ENCODE measurements at regions not wholly inside any gene's neighbourhood (a gene's known extent, or its start where the extent isn't known, plus 50 kb on each side); places are given as distances from the start of the nearest gene placed in this dataset.

DNA sequence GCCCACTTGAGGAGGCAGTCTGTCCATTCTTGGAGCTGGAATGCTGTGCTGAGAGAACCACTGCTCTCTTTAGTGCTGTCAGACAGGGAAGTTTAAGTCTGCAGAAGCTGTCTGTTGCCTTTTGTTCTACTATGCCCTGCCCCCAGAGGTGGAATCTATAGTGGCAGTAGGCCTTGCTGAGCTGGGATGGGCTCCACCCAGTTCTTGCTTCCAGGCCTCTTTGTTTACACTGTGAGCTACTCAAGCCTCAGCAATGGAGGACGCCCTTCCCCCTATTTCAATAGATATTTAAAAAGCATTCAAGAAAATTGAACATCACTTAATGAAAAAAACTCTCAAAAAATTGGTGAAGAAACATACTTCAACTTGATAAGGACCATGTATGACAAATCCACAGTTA lies 313.5 kb downstream of the PHKB start:
- Histone ChIP-seq H3K27me3 (ENCODE audit: control insufficient read depth, insufficient read depth, low read length) (no peaks in the 10 kb centered on the region), H3K36me3 (ENCODE audit: control insufficient read depth, insufficient read depth, low read length) (no peaks in the 10 kb centered on the region), H3K4me3 (ENCODE audit: low read depth, low read length) (no peak overlapping the region)
- TF ChIP-seq, protein P1, sequence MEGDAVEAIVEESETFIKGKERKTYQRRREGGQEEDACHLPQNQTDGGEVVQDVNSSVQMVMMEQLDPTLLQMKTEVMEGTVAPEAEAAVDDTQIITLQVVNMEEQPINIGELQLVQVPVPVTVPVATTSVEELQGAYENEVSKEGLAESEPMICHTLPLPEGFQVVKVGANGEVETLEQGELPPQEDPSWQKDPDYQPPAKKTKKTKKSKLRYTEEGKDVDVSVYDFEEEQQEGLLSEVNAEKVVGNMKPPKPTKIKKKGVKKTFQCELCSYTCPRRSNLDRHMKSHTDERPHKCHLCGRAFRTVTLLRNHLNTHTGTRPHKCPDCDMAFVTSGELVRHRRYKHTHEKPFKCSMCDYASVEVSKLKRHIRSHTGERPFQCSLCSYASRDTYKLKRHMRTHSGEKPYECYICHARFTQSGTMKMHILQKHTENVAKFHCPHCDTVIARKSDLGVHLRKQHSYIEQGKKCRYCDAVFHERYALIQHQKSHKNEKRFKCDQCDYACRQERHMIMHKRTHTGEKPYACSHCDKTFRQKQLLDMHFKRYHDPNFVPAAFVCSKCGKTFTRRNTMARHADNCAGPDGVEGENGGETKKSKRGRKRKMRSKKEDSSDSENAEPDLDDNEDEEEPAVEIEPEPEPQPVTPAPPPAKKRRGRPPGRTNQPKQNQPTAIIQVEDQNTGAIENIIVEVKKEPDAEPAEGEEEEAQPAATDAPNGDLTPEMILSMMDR (IDR thresholded peaks at IDR 0.05; ENCODE audit: insufficient read depth, low read length, poor library complexity, severe bottlenecking), result no peak
- no peak for DNase-seq (ENCODE audit: low read depth)

DNA sequence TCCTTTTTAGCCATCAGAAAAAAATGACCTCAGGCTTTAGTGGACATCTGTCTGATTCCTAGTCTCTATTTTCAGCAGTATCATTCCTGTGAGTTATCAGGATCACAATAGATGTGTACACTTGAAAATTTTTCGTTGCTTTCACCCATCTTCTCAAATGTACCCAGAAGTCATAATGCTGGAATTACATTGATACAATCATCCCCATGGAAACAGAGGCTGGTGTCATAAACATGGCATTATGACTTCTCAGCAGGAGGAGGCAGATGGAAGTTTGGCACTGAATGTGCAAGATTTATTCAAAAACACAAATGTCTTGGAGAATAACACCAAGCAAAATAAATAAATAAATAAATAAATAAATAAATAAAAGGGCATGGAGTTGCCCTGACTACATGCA lies 292.5 kb downstream of the PHKB start:
- TF ChIP-seq, protein P1 (IDR thresholded peaks at IDR 0.05; ENCODE audit: insufficient read depth, low read length, poor library complexity, severe bottlenecking), result no peak
- H3K36me3 ChIP-seq (ENCODE audit: control insufficient read depth, insufficient read depth, low read length), result no peaks in the 10 kb centered on the region
- H3K4me3 ChIP-seq (ENCODE audit: low read depth, low read length), result no peak overlapping the region
- no peak for DNase-seq (ENCODE audit: low read depth)
- H3K27me3 ChIP-seq (ENCODE audit: control insufficient read depth, insufficient read depth, low read length), result no peaks in the 10 kb centered on the region

Measured in kidney epithelial cell (primary cell).